Inflammatory macrophage treated with lipopolysaccharide for 1 hour (primary cell): ENCODE measurements at regions not wholly inside any gene's neighbourhood (a gene's known extent, or its start where the extent isn't known, plus 50 kb on each side); places are given as distances from the start of the nearest gene placed in this dataset.

Experiments used
- DNase-seq, 2 donors: peaks; one replicate each; pipeline ENCODE4 v3.0.0-alpha.2; 2020 to 2022

DNA sequence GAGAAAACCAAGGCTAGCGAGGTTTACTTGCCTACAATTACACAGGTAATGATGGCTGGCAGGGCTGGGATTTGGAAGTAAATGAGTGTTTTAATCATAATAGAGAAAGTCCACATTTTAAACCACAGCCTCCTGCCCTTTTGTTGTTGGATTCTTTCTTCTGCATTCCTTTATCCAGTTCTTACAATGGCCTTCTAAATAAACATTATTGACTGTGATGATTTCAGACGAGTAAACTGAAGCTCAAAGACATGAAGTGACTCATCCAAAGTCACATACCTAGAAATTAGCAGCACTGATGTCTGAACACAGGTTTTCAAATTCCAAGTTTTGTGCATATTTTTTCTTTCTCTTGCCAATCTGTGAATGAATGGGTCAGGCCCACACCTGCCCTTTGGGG is 51.2 kb upstream of the C1QTNF7 start:
- DNase-seq = no peak
